Tibial nerve (tissue), 4 donors: ENCODE measurements at regions not wholly inside any gene's neighbourhood (a gene's known extent, or its start where the extent isn't known, plus 50 kb on each side); places are given as distances from the start of the nearest gene placed in this dataset.
"Not testable (repeated sequence)": the region's sequence is repeated elsewhere in the genome, so short reads cannot be mapped to it uniquely, and the experiment has no call there.

Experiments
- EP300 ChIP-seq, 2 donors: sonication (generic); formaldehyde crosslinking; IDR thresholded peaks; one replicate each; pipeline ENCODE4 v1.6.1; 2017; ENCODE audit warnings: antibody characterized with exemption in 2 of 2, mild to moderate bottlenecking in 1 of 2
- POLR2A ChIP-seq, 2 donors: fragments of 450-650 bp; IDR thresholded peaks; one replicate each; pipeline ENCODE4 v1.6.1; 2017; ENCODE audit warnings: antibody characterized with exemption in 2 of 2, mild to moderate bottlenecking in 2 of 2, moderate library complexity in 2 of 2
- TF ChIP-seq, protein P1 (sequence below), 5 experiments: fragments of 200-600 bp in 3 of 5; fragments of 450-650 bp in 2 of 5; sonication (generic) in 3 of 5; IDR thresholded peaks; one replicate each; pipeline ENCODE4 v1.5.1; 2016 to 2019; ENCODE audit warnings: antibody characterized with exemption in 5 of 5, mild to moderate bottlenecking in 3 of 5, moderate library complexity in 2 of 5

DNA sequence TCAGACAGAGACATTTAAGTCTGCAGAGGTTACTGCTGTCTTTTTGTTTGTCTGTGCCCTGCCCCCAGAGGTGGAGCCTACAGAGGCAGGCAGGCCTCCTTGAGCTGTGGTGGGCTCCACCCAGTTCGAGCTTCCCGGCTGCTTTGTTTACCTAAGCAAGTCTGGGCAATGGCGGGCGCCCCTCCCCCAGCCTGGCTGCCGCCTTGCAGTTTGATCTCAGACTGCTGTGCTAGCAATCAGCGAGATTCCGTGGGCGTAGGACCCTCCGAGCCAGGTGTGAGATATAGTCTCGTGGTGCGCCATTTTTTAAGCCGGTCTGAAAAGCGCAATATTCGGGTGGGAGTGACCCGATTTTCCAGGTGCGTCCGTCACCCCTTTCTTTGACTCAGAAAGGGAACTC is 245.0 kb upstream of the CDH2 start:
- TF ChIP-seq POLR2A, EP300 (IDR thresholded peaks at IDR 0.05): not testable (repeated sequence)
- TF ChIP-seq, protein P1, sequence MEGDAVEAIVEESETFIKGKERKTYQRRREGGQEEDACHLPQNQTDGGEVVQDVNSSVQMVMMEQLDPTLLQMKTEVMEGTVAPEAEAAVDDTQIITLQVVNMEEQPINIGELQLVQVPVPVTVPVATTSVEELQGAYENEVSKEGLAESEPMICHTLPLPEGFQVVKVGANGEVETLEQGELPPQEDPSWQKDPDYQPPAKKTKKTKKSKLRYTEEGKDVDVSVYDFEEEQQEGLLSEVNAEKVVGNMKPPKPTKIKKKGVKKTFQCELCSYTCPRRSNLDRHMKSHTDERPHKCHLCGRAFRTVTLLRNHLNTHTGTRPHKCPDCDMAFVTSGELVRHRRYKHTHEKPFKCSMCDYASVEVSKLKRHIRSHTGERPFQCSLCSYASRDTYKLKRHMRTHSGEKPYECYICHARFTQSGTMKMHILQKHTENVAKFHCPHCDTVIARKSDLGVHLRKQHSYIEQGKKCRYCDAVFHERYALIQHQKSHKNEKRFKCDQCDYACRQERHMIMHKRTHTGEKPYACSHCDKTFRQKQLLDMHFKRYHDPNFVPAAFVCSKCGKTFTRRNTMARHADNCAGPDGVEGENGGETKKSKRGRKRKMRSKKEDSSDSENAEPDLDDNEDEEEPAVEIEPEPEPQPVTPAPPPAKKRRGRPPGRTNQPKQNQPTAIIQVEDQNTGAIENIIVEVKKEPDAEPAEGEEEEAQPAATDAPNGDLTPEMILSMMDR (IDR thresholded peaks at IDR 0.05), result not testable (repeated sequence)
